Neural progenitor cell (in vitro differentiated cells): ENCODE measurements at regions not wholly inside any gene's neighbourhood (a gene's known extent, or its start where the extent isn't known, plus 50 kb on each side); places are given as distances from the start of the nearest gene placed in this dataset. TPM values are rescaled to one million over a fixed set of nuclear protein-coding genes. Genes with fewer than 3 reads are reported as not detected.

ENCODE experiments used
- small RNA-seq: library from RNA; depleted of rRNA; stranded (forward); fragments of <200 nt; gene quantifications from one replicate; pipeline ENCODE3, GENCODE V24; 2015

Small RNA genes lying in the stretch of these regions (small RNA-seq; reads per million reads assigned to genes)
- not detected for gene RNU6-1023P
